Testis (tissue), 2 donors: ENCODE measurements at regions not wholly inside any gene's neighbourhood (a gene's known extent, or its start where the extent isn't known, plus 50 kb on each side); places are given as distances from the start of the nearest gene placed in this dataset.

ENCODE experiments used
- POLR2A ChIP-seq: fragments of 450-650 bp; IDR thresholded peaks from one replicate; pipeline ENCODE4 v1.6.1; 2017; ENCODE audit warnings: antibody characterized with exemption, mild to moderate bottlenecking, moderate library complexity
- TF ChIP-seq, protein P1 (sequence below), 3 experiments: fragments of 450-650 bp in 2 of 3; fragments of 200-600 bp in 1 of 3; sonication (generic) in 1 of 3; IDR thresholded peaks; one replicate each; pipeline ENCODE4 v1.5.1; 2016 to 2019; ENCODE audit warnings: antibody characterized with exemption in 3 of 3, mild to moderate bottlenecking in 2 of 3, moderate library complexity in 1 of 3

DNA sequence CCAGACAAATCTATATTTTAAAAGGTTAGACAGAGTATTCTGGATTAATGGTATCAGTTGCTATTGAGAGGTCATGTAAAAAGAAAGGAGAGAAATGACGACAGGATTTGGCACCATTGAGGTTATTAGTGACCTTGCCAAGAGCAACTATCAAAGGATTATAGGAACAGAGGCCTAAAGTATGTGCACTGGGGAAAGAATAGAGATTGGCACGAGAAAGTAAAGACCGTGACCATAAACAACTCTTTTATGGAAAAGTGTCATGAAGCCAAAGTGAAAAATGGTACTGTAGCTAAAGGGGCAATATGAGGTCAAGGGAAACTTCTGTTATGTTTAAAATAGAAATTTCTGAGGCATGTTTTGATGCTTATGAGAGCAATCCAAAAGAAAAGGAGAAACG lies 115.2 kb upstream of the KIF2B start:
- TF ChIP-seq, protein P1, sequence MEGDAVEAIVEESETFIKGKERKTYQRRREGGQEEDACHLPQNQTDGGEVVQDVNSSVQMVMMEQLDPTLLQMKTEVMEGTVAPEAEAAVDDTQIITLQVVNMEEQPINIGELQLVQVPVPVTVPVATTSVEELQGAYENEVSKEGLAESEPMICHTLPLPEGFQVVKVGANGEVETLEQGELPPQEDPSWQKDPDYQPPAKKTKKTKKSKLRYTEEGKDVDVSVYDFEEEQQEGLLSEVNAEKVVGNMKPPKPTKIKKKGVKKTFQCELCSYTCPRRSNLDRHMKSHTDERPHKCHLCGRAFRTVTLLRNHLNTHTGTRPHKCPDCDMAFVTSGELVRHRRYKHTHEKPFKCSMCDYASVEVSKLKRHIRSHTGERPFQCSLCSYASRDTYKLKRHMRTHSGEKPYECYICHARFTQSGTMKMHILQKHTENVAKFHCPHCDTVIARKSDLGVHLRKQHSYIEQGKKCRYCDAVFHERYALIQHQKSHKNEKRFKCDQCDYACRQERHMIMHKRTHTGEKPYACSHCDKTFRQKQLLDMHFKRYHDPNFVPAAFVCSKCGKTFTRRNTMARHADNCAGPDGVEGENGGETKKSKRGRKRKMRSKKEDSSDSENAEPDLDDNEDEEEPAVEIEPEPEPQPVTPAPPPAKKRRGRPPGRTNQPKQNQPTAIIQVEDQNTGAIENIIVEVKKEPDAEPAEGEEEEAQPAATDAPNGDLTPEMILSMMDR (IDR thresholded peaks at IDR 0.05), result no peak
- TF ChIP-seq POLR2A, result no peak
